ENCODE measurements at regions not wholly inside any gene's neighbourhood (a gene's known extent, or its start where the extent isn't known, plus 50 kb on each side); places are given as distances from the start of the nearest gene placed in this dataset.

DNA sequence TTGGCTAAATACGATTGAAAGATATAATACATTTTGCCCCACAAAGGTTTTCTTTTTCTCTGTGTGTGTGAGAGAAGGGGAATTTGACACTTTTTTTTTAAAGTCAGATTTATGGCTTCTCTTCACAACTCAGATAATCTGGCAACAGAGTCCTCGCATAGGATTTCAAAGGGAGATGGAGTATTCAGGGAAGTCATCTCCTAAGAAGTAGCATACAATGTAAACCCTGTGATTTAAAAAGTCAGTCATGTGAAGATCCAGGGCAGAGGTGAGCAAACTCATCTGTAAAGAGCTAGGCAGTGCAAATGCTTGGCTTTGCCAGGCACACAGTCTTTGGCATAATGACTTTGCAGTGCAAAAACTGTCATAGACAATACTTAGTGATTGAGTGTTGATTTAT, 1526.3 kb downstream of the AACS start:
- Histone ChIP-seq H3K27ac (ENCODE audit: low read depth, low read length, poor library complexity, severe bottlenecking) (no peak overlapping the region), H4K20me1 (ENCODE audit: insufficient read depth, low read length) (no peaks in the 10 kb centered on the region), H3K9me2 (ENCODE audit: insufficient read depth, low read length) (no peaks in the 10 kb centered on the region), H3K4me3 (ENCODE audit: low read depth, low read length, poor library complexity, severe bottlenecking) (no peak overlapping the region), H3K36me3 (ENCODE audit: insufficient read depth, low read length) (no peaks in the 10 kb centered on the region), H3K9me3 (ENCODE audit: low read length) (no peaks in the 10 kb centered on the region), H3K79me2 (ENCODE audit: insufficient read depth, low read depth, low read length) (no peaks in the 10 kb centered on the region), H3K4me1 (ENCODE audit: insufficient read depth, low read length, poor library complexity, severe bottlenecking) (no peaks in the 10 kb centered on the region), H3K4me2 (ENCODE audit: low read length) (no peak overlapping the region), H2AFZ (ENCODE audit: low read length) (no peak overlapping the region)
- CTCF ChIA-PET (ENCODE audit: unreplicated experiment), result no interaction called here
- POLR2A ChIA-PET, result no interaction called here
- intact Hi-C loops (cut with micrococcal nuclease; ENCODE audit: unreplicated experiment), result no loop called here
- no peak for TF ChIP-seq EZH2phosphoT487 (IDR thresholded peaks at IDR 0.05; ENCODE audit: borderline replicate concordance, low read depth, low read length)
- TF ChIP-seq, protein P1, sequence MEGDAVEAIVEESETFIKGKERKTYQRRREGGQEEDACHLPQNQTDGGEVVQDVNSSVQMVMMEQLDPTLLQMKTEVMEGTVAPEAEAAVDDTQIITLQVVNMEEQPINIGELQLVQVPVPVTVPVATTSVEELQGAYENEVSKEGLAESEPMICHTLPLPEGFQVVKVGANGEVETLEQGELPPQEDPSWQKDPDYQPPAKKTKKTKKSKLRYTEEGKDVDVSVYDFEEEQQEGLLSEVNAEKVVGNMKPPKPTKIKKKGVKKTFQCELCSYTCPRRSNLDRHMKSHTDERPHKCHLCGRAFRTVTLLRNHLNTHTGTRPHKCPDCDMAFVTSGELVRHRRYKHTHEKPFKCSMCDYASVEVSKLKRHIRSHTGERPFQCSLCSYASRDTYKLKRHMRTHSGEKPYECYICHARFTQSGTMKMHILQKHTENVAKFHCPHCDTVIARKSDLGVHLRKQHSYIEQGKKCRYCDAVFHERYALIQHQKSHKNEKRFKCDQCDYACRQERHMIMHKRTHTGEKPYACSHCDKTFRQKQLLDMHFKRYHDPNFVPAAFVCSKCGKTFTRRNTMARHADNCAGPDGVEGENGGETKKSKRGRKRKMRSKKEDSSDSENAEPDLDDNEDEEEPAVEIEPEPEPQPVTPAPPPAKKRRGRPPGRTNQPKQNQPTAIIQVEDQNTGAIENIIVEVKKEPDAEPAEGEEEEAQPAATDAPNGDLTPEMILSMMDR (conservative IDR thresholded peaks at IDR 0.05; ENCODE audit: low read length), result no peak
- no peak for DNase-seq (ENCODE audit: low spot score)
- no TSS peak for BruUV-seq (replicated peaks)

DNA sequence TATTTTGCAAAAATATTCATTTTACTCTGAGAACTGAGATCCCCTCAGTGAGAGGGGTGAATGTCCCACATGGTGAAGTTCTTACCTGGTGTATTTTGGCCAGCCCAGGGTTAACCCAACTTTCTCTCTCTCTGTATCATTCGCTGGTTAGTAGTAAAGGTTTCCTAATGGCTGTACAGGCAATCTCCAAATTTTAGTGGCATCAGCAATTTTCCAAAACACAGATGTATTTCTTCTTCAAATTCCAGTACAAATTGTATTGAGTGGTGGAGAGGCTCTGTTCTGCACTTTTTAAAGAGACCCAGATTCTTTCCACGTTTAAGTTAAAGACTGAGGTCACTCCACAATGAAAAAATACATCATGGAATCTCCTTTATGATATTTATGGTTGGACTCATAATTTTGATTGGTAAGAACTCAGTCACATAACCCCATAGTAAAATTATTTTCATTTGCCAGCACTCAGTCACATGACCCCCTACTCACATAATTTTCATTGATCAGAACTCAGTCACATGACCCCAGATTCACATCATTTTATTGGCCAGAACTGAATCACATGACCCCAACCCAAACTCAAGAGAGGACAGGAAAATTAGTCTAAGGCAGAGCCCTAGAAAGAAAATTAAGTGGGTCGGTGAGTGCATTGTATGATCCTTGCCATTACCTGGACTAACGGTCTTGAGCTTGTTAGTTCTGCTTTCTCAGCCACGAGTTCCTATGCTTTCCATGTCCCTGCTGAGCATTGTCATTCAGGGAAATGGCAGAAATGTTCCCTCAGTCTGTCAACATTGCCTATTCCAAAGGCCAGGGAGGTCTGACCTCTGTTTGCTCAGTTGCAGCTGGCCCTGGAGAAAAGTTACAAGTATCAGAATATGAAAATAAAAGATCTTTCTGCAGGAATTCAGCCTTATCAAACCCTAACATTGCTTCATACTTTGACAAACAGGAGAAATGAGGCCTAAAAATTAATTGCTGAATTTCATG, 1536.2 kb downstream of the AACS start:
- intact Hi-C loops (cut with micrococcal nuclease; ENCODE audit: unreplicated experiment), result no loop called here
- no peaks in the 10 kb centered on the region for H3K36me3 ChIP-seq (ENCODE audit: insufficient read depth, low read length)
- no peaks in the 10 kb centered on the region for H3K4me1 ChIP-seq (ENCODE audit: insufficient read depth, low read length, poor library complexity, severe bottlenecking)
- no peaks in the 10 kb centered on the region for H4K20me1 ChIP-seq (ENCODE audit: insufficient read depth, low read length)
- H3K4me2 ChIP-seq (ENCODE audit: low read length), result no peak overlapping the region
- H2AFZ ChIP-seq (ENCODE audit: low read length), result no peak overlapping the region
- DNase-seq (ENCODE audit: low spot score), result no peak
- no peaks in the 10 kb centered on the region for H3K9me3 ChIP-seq (ENCODE audit: low read length)
- no peak overlapping the region for H3K4me3 ChIP-seq (ENCODE audit: low read depth, low read length, poor library complexity, severe bottlenecking)
- TF ChIP-seq, protein P1 (conservative IDR thresholded peaks at IDR 0.05; ENCODE audit: low read length), result no peak
- no peak for TF ChIP-seq EZH2phosphoT487 (IDR thresholded peaks at IDR 0.05; ENCODE audit: borderline replicate concordance, low read depth, low read length)
- ChIA-PET POLR2A (interaction anchor here (0.6 kb wide), 1 partner anchor 208 kb away, joined by 3 read pairs; no protein-coding TSS in a partner anchor), CTCF (ENCODE audit: unreplicated experiment) (no interaction called here)
- no TSS peak for BruUV-seq (replicated peaks)
- no peaks in the 10 kb centered on the region for H3K79me2 ChIP-seq (ENCODE audit: insufficient read depth, low read depth, low read length)
- H3K27ac ChIP-seq (ENCODE audit: low read depth, low read length, poor library complexity, severe bottlenecking), result no peak overlapping the region
- H3K9me2 ChIP-seq (ENCODE audit: insufficient read depth, low read length), result no peaks in the 10 kb centered on the region

DNA sequence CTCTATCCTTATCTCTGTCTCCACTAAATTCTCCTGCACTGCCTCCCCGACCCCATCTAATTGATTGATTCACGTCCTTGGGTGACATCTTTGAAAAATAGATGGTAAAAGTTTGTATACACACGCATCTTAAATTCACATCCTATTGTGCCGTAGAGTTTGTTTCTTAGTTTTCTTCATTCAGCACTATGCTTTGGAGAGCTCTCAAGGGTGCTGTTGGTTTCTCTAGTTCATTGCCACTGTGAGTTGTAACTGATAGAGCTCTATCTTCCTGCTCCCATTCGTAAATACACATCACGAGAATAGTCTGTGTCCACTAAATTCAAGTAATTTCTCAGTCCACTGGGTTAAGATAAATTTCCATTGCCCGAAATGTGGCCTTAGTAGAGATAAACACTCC, 1537.4 kb downstream of the AACS start:
- BruUV-seq (replicated peaks), result no TSS peak
- Histone ChIP-seq H3K36me3 (ENCODE audit: insufficient read depth, low read length) (no peaks in the 10 kb centered on the region), H3K9me2 (ENCODE audit: insufficient read depth, low read length) (no peaks in the 10 kb centered on the region), H3K4me2 (ENCODE audit: low read length) (no peak overlapping the region), H4K20me1 (ENCODE audit: insufficient read depth, low read length) (no peaks in the 10 kb centered on the region), H3K79me2 (ENCODE audit: insufficient read depth, low read depth, low read length) (no peaks in the 10 kb centered on the region), H2AFZ (ENCODE audit: low read length) (no peak overlapping the region), H3K4me1 (ENCODE audit: insufficient read depth, low read length, poor library complexity, severe bottlenecking) (no peaks in the 10 kb centered on the region), H3K9me3 (ENCODE audit: low read length) (no peaks in the 10 kb centered on the region), H3K4me3 (ENCODE audit: low read depth, low read length, poor library complexity, severe bottlenecking) (no peak overlapping the region), H3K27ac (ENCODE audit: low read depth, low read length, poor library complexity, severe bottlenecking) (no peak overlapping the region)
- TF ChIP-seq, protein P1 (conservative IDR thresholded peaks at IDR 0.05; ENCODE audit: low read length), result no peak
- no peak for TF ChIP-seq EZH2phosphoT487 (IDR thresholded peaks at IDR 0.05; ENCODE audit: borderline replicate concordance, low read depth, low read length)
- intact Hi-C loops (cut with micrococcal nuclease; ENCODE audit: unreplicated experiment), result no loop called here
- CTCF ChIA-PET (ENCODE audit: unreplicated experiment), result no interaction called here
- no peak for DNase-seq (ENCODE audit: low spot score)
- POLR2A ChIA-PET, result interaction anchor here (1.1 kb wide), 1 partner anchor 21 kb away, joined by 4 read pairs; no protein-coding TSS in a partner anchor
